ENCODE measurements at regions not wholly inside any gene's neighbourhood (a gene's known extent, or its start where the extent isn't known, plus 50 kb on each side); places are given as distances from the start of the nearest gene placed in this dataset.

- no peak for TF ChIP-seq CTCF (IDR thresholded peaks at IDR 0.05; ENCODE audit: low read length)
- no peak for TF ChIP-seq EZH2 (optimal IDR thresholded peaks at IDR 0.05; ENCODE audit: low read depth, low read length)
- no peak for TF ChIP-seq EZH2phosphoT487 (IDR thresholded peaks at IDR 0.05; ENCODE audit: low read length)
These were observed 442.1 kb upstream of the ADGRB3 start for GRCh38 chr6:68192988-68193387.
